Liver (tissue), 3 donors: ENCODE measurements at regions not wholly inside any gene's neighbourhood (a gene's known extent, or its start where the extent isn't known, plus 50 kb on each side); places are given as distances from the start of the nearest gene placed in this dataset.

Experiments used
- RAD21 ChIP-seq, 2 donors: IDR thresholded peaks; 2 replicates each; pipeline ENCODE4 v1.6.1; 2016; ENCODE audit warnings: antibody characterized with exemption in 2 of 2, mild to moderate bottlenecking in 2 of 2
- TF ChIP-seq, protein P1 (sequence below): IDR thresholded peaks from 2 replicates; pipeline ENCODE4 v1.6.1; 2016; ENCODE audit warnings: antibody characterized with exemption
- TF ChIP-seq, protein P2 (sequence below): fragments of 150-350 bp; IDR thresholded peaks from 2 replicates; pipeline ENCODE4 v1.5.1; 2017; ENCODE audit warnings: improper control_type of control experiment, low read depth, low read length; ENCODE audit not compliant: missing input control
- donor health status: healthy.
- donor health status: healthy.

DNA sequence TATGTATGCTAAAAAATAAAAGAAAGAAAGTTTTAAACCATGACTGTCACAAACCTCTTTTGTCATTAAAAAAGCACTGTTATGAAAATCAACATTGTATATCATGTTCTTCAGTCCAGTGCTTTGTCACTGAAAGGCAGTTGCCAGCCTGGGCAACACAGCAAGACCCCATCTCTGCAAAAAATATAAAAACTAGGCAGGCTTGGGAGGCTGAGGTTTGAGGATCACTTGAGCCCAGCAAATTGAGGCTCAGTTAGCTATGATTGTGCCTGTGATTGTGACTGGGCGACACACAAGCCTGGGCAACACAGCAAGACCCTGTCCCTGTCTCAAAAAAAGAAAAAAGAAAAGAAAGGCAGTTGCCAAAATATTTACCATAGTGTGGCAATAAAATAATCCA is 102.7 kb upstream of the NAP1L1 start:
- no peak for TF ChIP-seq RAD21 (IDR thresholded peaks at IDR 0.05)
- TF ChIP-seq, protein P1, sequence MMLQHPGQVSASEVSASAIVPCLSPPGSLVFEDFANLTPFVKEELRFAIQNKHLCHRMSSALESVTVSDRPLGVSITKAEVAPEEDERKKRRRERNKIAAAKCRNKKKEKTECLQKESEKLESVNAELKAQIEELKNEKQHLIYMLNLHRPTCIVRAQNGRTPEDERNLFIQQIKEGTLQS: no peak
- TF ChIP-seq, protein P2, sequence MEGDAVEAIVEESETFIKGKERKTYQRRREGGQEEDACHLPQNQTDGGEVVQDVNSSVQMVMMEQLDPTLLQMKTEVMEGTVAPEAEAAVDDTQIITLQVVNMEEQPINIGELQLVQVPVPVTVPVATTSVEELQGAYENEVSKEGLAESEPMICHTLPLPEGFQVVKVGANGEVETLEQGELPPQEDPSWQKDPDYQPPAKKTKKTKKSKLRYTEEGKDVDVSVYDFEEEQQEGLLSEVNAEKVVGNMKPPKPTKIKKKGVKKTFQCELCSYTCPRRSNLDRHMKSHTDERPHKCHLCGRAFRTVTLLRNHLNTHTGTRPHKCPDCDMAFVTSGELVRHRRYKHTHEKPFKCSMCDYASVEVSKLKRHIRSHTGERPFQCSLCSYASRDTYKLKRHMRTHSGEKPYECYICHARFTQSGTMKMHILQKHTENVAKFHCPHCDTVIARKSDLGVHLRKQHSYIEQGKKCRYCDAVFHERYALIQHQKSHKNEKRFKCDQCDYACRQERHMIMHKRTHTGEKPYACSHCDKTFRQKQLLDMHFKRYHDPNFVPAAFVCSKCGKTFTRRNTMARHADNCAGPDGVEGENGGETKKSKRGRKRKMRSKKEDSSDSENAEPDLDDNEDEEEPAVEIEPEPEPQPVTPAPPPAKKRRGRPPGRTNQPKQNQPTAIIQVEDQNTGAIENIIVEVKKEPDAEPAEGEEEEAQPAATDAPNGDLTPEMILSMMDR: no peak
